H1 (cell line): ENCODE measurements at regions not wholly inside any gene's neighbourhood (a gene's known extent, or its start where the extent isn't known, plus 50 kb on each side); places are given as distances from the start of the nearest gene placed in this dataset.

Experiments
- CTCF ChIA-PET: fragments of 300-600 bp; sonication (Branson Sonifier 250); formaldehyde crosslinking; loops from one replicate; lab custom pipeline; 2021; ENCODE audit not compliant: partially characterized antibody; lab: Charles Lee
- POLR2A ChIA-PET: fragments of 300-600 bp; sonication (Branson Sonifier 250); formaldehyde crosslinking; loops from one replicate; lab custom pipeline; 2021; ENCODE audit warnings: inconsistent platforms; ENCODE audit not compliant: partially characterized antibody; lab: Charles Lee
- DNase-seq, 2 experiments: peaks; one replicate each; pipeline versions ENCODE4 v3.0.0 to v3.0.0-alpha.2; 2010 to 2022; ENCODE audit warnings: low spot score in 2 of 2, low read depth in 1 of 2, mixed read lengths in 1 of 2
- FAIRE-seq: peaks from 2 replicates; lab custom pipeline; 2011; peaks lifted over from hg19 to GRCh38; lab: Jason Lieb, UNC
- H2AFZ ChIP-seq: 2 replicates; pipeline ENCODE4 v1.8.1; 2012; ENCODE audit warnings: low read length, inconsistent platforms
- H2AK5ac ChIP-seq: 2 replicates; pipeline ENCODE4 v1.6.1; 2013; ENCODE audit warnings: low read depth, low read length
- H2BK120ac ChIP-seq: replicated peaks from 2 replicates; pipeline ENCODE3; 2013; ENCODE audit warnings: low read depth, low read length, inconsistent platforms
- H2BK12ac ChIP-seq: 2 replicates; pipeline ENCODE4 v1.6.1; 2013; ENCODE audit warnings: low read depth, low read length
- H2BK15ac ChIP-seq: 2 replicates; pipeline ENCODE4 v1.6.1; 2013; ENCODE audit warnings: low read length
- H2BK20ac ChIP-seq: 2 replicates; pipeline ENCODE4 v1.6.1; 2013; ENCODE audit warnings: low read length
- H2BK5ac ChIP-seq: 2 replicates; pipeline ENCODE4 v1.6.1; 2013; ENCODE audit warnings: low read depth, low read length
- H3K14ac ChIP-seq: 2 replicates; pipeline ENCODE4 v1.6.1; 2013; ENCODE audit warnings: inconsistent platforms; ENCODE audit not compliant: insufficient read length
- H3K18ac ChIP-seq: 2 replicates; pipeline ENCODE4 v1.6.1; 2013; ENCODE audit warnings: low read length; ENCODE audit errors: extremely low read depth
- H3K23ac ChIP-seq: 2 replicates; pipeline ENCODE4 v1.6.1; 2013; ENCODE audit warnings: inconsistent platforms; ENCODE audit not compliant: insufficient read length
- H3K23me2 ChIP-seq: 2 replicates; pipeline ENCODE4 v1.6.1; 2013; ENCODE audit warnings: low read depth, low read length
- H3K27ac ChIP-seq: 2 replicates; pipeline ENCODE4 v1.6.1; 2011; ENCODE audit warnings: low read depth, low read length, inconsistent platforms
- H3K27me3 ChIP-seq, 4 experiments: replicated peaks in 1 of 4; 1 replicate in 1 of 4; 2 replicates in 3 of 4; pipeline versions ENCODE4 v1.6.1 to v1.8.1; 2011 to 2013; ENCODE audit warnings: low read length in 3 of 4, mild to moderate bottlenecking in 3 of 4, inconsistent platforms in 2 of 4, mixed read lengths in 2 of 4, moderate library complexity in 1 of 4; ENCODE audit not compliant: control insufficient read depth in 3 of 4, insufficient read depth in 3 of 4; ENCODE audit errors: extremely low read depth in 1 of 4
- H3K36me3 ChIP-seq, 4 experiments: 2 replicates each; pipeline versions ENCODE4 v1.6.1 to v1.8.1; 2011 to 2013; ENCODE audit warnings: mild to moderate bottlenecking in 4 of 4, low read length in 3 of 4, moderate library complexity in 2 of 4, control low read depth in 1 of 4, inconsistent platforms in 1 of 4; ENCODE audit not compliant: insufficient read depth in 4 of 4, control insufficient read depth in 2 of 4
- H3K4ac ChIP-seq: replicated peaks from 2 replicates; pipeline ENCODE3; 2013; ENCODE audit warnings: low read length, low read depth, mixed read lengths, inconsistent platforms; ENCODE audit not compliant: insufficient read length
- H3K4me1 ChIP-seq, 4 experiments: replicated peaks in 1 of 4; 1 replicate in 1 of 4; 2 replicates in 3 of 4; pipeline versions ENCODE4 v1.6.1 to v1.8.1; 2011 to 2013; ENCODE audit warnings: low read length in 3 of 4, inconsistent platforms in 2 of 4, mixed read lengths in 1 of 4; ENCODE audit not compliant: insufficient read depth in 4 of 4, control insufficient read depth in 3 of 4
- H3K4me2 ChIP-seq, 2 experiments: 2 replicates each; pipeline versions ENCODE4 v1.6.1 to v1.8.1; 2011 to 2013; ENCODE audit warnings: low read depth in 2 of 2, low read length in 2 of 2, control low read depth in 1 of 2, inconsistent platforms in 1 of 2, mild to moderate bottlenecking in 1 of 2; ENCODE audit not compliant: insufficient read depth in 1 of 2
- H3K4me3 ChIP-seq, 4 experiments: fragments of 200-600, 300-600 bp in 1 of 4; sonication (generic), shearing (Covaris generic), sonication (Bioruptor Twin) in 1 of 4; 2 replicates each; pipeline versions ENCODE4 v1.5.1 to v1.8.1; 2011 to 2016; ENCODE audit warnings: low read length in 4 of 4, low read depth in 3 of 4, control low read depth in 2 of 4, inconsistent platforms in 2 of 4, mild to moderate bottlenecking in 2 of 4, mixed read lengths in 1 of 4, moderate library complexity in 1 of 4; ENCODE audit not compliant: insufficient read depth in 2 of 4; ENCODE audit errors: extremely low read depth in 1 of 4
- H3K56ac ChIP-seq: replicated peaks from 2 replicates; pipeline ENCODE3; 2013; ENCODE audit warnings: low read depth, mild to moderate bottlenecking, mixed read lengths, low read length, inconsistent platforms; ENCODE audit not compliant: insufficient read length
- H3K79me1 ChIP-seq: 2 replicates; pipeline ENCODE4 v1.6.1; 2013; ENCODE audit warnings: low read depth, low read length, control low read depth
- H3K79me2 ChIP-seq, 2 experiments: 2 replicates each; pipeline versions ENCODE4 v1.6.1 to v1.8.1; 2012 to 2013; ENCODE audit warnings: low read length in 2 of 2, mild to moderate bottlenecking in 2 of 2, inconsistent platforms in 1 of 2; ENCODE audit not compliant: insufficient read depth in 2 of 2, control insufficient read depth in 1 of 2
- H3K9ac ChIP-seq, 4 experiments: replicated peaks in 1 of 4; 1 replicate in 1 of 4; 2 replicates in 3 of 4; pipeline versions ENCODE4 v1.6.1 to v1.8.1; 2011 to 2013; ENCODE audit warnings: low read depth in 3 of 4, low read length in 3 of 4, control low read depth in 2 of 4, mild to moderate bottlenecking in 2 of 4, moderate library complexity in 2 of 4, inconsistent platforms in 1 of 4; ENCODE audit errors: extremely low read depth in 1 of 4
- H3K9me3 ChIP-seq, 2 experiments: 2 replicates each; pipeline versions ENCODE4 v1.6.1 to v1.8.1; 2012 to 2013; ENCODE audit warnings: mild to moderate bottlenecking in 2 of 2, moderate library complexity in 2 of 2, control low read depth in 1 of 2, inconsistent platforms in 1 of 2, low read depth in 1 of 2, low read length in 1 of 2, mixed read lengths in 1 of 2; ENCODE audit not compliant: insufficient read depth in 2 of 2
- H4K20me1 ChIP-seq, 2 experiments: replicated peaks in 1 of 2; 2 replicates each; pipeline versions ENCODE3 to v1.8.1; 2011 to 2013; ENCODE audit warnings: inconsistent platforms in 2 of 2, low read length in 2 of 2, mild to moderate bottlenecking in 1 of 2; ENCODE audit not compliant: insufficient read depth in 2 of 2, control insufficient read depth in 1 of 2
- H4K5ac ChIP-seq: 2 replicates; pipeline ENCODE4 v1.6.1; 2013; ENCODE audit warnings: low read length, low read depth, mixed read lengths, inconsistent platforms; ENCODE audit not compliant: insufficient read length
- H4K8ac ChIP-seq: 2 replicates; pipeline ENCODE4 v1.8.0; 2013; ENCODE audit warnings: mild to moderate bottlenecking, moderate library complexity, low read length, inconsistent platforms; ENCODE audit not compliant: insufficient read depth; ENCODE audit errors: extremely low read depth
- H4K91ac ChIP-seq: replicated peaks from 2 replicates; pipeline ENCODE3; 2013; ENCODE audit warnings: low read length, mixed read lengths, inconsistent platforms; ENCODE audit not compliant: insufficient read length
- CTCF ChIP-seq, 3 experiments: IDR thresholded peaks; 1 replicate in 2 of 3; 2 replicates in 1 of 3; pipeline versions ENCODE4 v1.5.1 to v1.6.1; 2011; ENCODE audit warnings: low read length in 3 of 3, mild to moderate bottlenecking in 3 of 3, inconsistent platforms in 2 of 3, low read depth in 1 of 3, moderate library complexity in 1 of 3; ENCODE audit not compliant: insufficient read depth in 1 of 3; ENCODE audit errors: control extremely low read depth in 1 of 3
- RAD21 ChIP-seq, 2 experiments: IDR thresholded peaks in 1 of 2; conservative IDR thresholded peaks in 1 of 2; 2 replicates each; pipeline ENCODE4 v1.6.1; 2011; ENCODE audit warnings: low read depth in 2 of 2, low read length in 2 of 2, improper control_type of control experiment in 1 of 2, inconsistent platforms in 1 of 2, mild to moderate bottlenecking in 1 of 2, moderate library complexity in 1 of 2
- TAF1 ChIP-seq: IDR thresholded peaks from 2 replicates; pipeline ENCODE4 v1.6.1; 2011; ENCODE audit warnings: mild to moderate bottlenecking, low read depth, low read length
- WGBS, 2 experiments: shearing (Covaris generic) in 1 of 2; methylation state at CpG; one replicate each; pipeline versions ENCODE4 v1.1.6 to v1.1.7; 2013 to 2015; ENCODE audit warnings: low lambda C conversion rate in 2 of 2, mixed read lengths in 2 of 2, inconsistent platforms in 1 of 2, low coverage in 1 of 2, missing lambda C conversion rate in 1 of 2; ENCODE audit not compliant: insufficient replicate concordance in 2 of 2, insufficient coverage in 1 of 2, insufficient read length in 1 of 2; ENCODE audit errors: extremely low coverage in 1 of 2, missing lambda C conversion rate in 1 of 2; 5-methylcytosine and 5-hydroxymethylcytosine counted together

- TF ChIP-seq CTCF (IDR thresholded peaks at IDR 0.05; ENCODE audit: control extremely low read depth in 1 of 3, insufficient read depth in 1 of 3, low read depth in 1 of 3, low read length in 3 of 3) (peak in 2 of 3 experiments; percentile 33; a peak in 2 of 4 replicates), TAF1 (no peak), RAD21 (IDR thresholded peaks at IDR 0.05 in 1 of 2, conservative IDR thresholded peaks at IDR 0.05 in 1 of 2; ENCODE audit: low read depth in 2 of 2, low read length in 2 of 2) (peak; percentile 46; a peak in 3 of 4 replicates)
- H2BK12ac ChIP-seq = no peak overlapping the region
- no peak overlapping the region for H2BK20ac ChIP-seq
- H3K27ac ChIP-seq = no peak overlapping the region
- no peak for DNase-seq
- no peak overlapping the region for H3K4ac ChIP-seq
- H3K4me3 ChIP-seq = no peak overlapping the region
- H2AK5ac ChIP-seq = no peak overlapping the region
- no peak overlapping the region for H3K56ac ChIP-seq
- POLR2A ChIA-PET = no interaction called here
- H2BK5ac ChIP-seq = no peak overlapping the region
- H2BK120ac ChIP-seq = no peak overlapping the region
- WGBS, 2 experiments = 78% methylated on average over 2 of the region's 2 CpGs; no CpG with 5 or more reads in 1 of the 2 experiments
- no peak overlapping the region for H3K9ac ChIP-seq
- H4K91ac ChIP-seq = no peak overlapping the region
- no peak overlapping the region for H3K23ac ChIP-seq
- CTCF ChIA-PET = interaction anchor here (0.9 to 2.2 kb wide), 17 partner anchors 9 to 567 kb away, joined by 3 to 16 read pairs (median 4); no protein-coding TSS in a partner anchor
- no peak overlapping the region for H3K4me2 ChIP-seq
- H2AFZ ChIP-seq = no peak overlapping the region
- H3K36me3 ChIP-seq = no peaks in the 10 kb centered on the region
- no peaks in the 10 kb centered on the region for H3K4me1 ChIP-seq
- H3K79me1 ChIP-seq = no peaks in the 10 kb centered on the region
- FAIRE-seq = no peak
- H2BK15ac ChIP-seq = no peak overlapping the region
- H3K9me3 ChIP-seq = no peaks in the 10 kb centered on the region
- H4K20me1 ChIP-seq = no peaks in the 10 kb centered on the region
- no peak overlapping the region for H3K14ac ChIP-seq
- H3K27me3 ChIP-seq = no peaks in the 10 kb centered on the region
- H3K79me2 ChIP-seq = no peaks in the 10 kb centered on the region
- H4K5ac ChIP-seq = no peak overlapping the region
- H4K8ac ChIP-seq = no peak overlapping the region
- no peak overlapping the region for H3K18ac ChIP-seq
- H3K23me2 ChIP-seq = no peaks in the 10 kb centered on the region
These were observed 110.4 kb upstream of the NAV3 start for GRCh38 chr12:77720258-77720657.
